Heart right ventricle (tissue), 16 donors: ENCODE measurements at regions not wholly inside any gene's neighbourhood (a gene's known extent, or its start where the extent isn't known, plus 50 kb on each side); places are given as distances from the start of the nearest gene placed in this dataset.

Experiments
- ATAC-seq, 8 donors: fragments of 200-7000 bp; cut with Tn5 transposase; one replicate each; pipeline ENCODE4 v1.9.1; 2020; ENCODE audit warnings: mild to moderate bottlenecking in 8 of 8, moderate library complexity in 8 of 8, moderate number of reproducible peaks in 1 of 8
- DNase-seq, 2 donors: peaks; one replicate each; pipeline ENCODE4 v3.0.0-alpha.2; 2020
- H3K27ac ChIP-seq, 10 donors: fragments of 200-600 bp; sonication (generic) in 2 of 10; one replicate each; pipeline versions ENCODE4 v1.5.0 to v1.8.0; 2020 to 2022; ENCODE audit warnings: mild to moderate bottlenecking in 3 of 10
- H3K27me3 ChIP-seq, 7 donors: fragments of 200-600 bp; one replicate each; pipeline ENCODE4 v1.8.0; 2021 to 2022; ENCODE audit warnings: mild to moderate bottlenecking in 2 of 7
- H3K36me3 ChIP-seq, 9 donors: fragments of 200-600 bp; sonication (generic) in 1 of 9; one replicate each; pipeline versions ENCODE4 v1.5.0 to v1.8.0; 2020 to 2022; ENCODE audit warnings: mild to moderate bottlenecking in 2 of 9
- H3K4me1 ChIP-seq, 9 donors: fragments of 200-600 bp; sonication (generic) in 1 of 9; one replicate each; pipeline versions ENCODE4 v1.5.0 to v1.8.0; 2020 to 2022; ENCODE audit warnings: mild to moderate bottlenecking in 4 of 9
- H3K4me3 ChIP-seq, 10 donors: fragments of 200-600 bp; sonication (generic) in 2 of 10; one replicate each; pipeline versions ENCODE4 v1.5.0 to v1.8.0; 2020 to 2022; ENCODE audit warnings: mild to moderate bottlenecking in 7 of 10, moderate library complexity in 2 of 10
- H3K9me3 ChIP-seq, 11 donors: fragments of 200-600 bp in 10 of 11; sonication (generic) in 2 of 11; one replicate each; pipeline versions ENCODE4 v1.5.0 to v1.8.0; 2013 to 2022; ENCODE audit warnings: mild to moderate bottlenecking in 2 of 11, control low read depth in 1 of 11, moderate library complexity in 1 of 11
- CTCF ChIP-seq, 9 donors: fragments of 200-600 bp; sonication (generic) in 2 of 9; IDR thresholded peaks; one replicate each; pipeline versions ENCODE4 v1.5.0 to v1.8.0; 2021 to 2022; ENCODE audit warnings: antibody characterized with exemption in 9 of 9, mild to moderate bottlenecking in 5 of 9, moderate library complexity in 1 of 9
- WGBS, 2 donors: extraction: QIAGEN DNeasy Blood & Tissue Kit; methylation state at CpG; one replicate each; pipeline ENCODE4 v1.1.7; 2013; ENCODE audit warnings: inconsistent platforms in 1 of 2; 5-methylcytosine and 5-hydroxymethylcytosine counted together
- intact Hi-C, 10 donors: fragments of 100-400 bp; cut with DNase I; formaldehyde crosslinking; loops; one replicate each; pipeline versions ENCODE4 v1.11.1 to v1.14.2; 2022
- donor health status: Arrhythmogenic right ventricular cardiomyopathy.
- donor health status: ischemic (EF 13 %, LVEDD 7.1; RV severe dilation, severe dysfunction).
- donor health status: healthy with polysubstance abuse.
- donor health status: DM: no; HTN: yes; CAD: no.
- donor health status: DM: no; HTN: no; CAD: no.
- donor health status: ischemic (EF 25% LVEDD 6.9; RV normal size, moderate dysfunction).
- donor health status: ischemic (EF 25% LVEDD 5.7; RV mildly dilated, moderate dysfunction).
- donor health status: healthy.
- donor health status: DM: yes; HTN: yes; CAD: no.
- donor health status: Ischemic cardiomyopathy.
- donor health status: ischemic (EF 35%, LVEDD 5.7; RV mildly dilated, moderate dysfunction).
- donor health status: nonischemic (EF 11% LVEDD 7.7; RV severe dilation, severe dysfunction).
- donor health status: DM: yes; HTN: yes; CAD: no.
- donor health status: PGD.
- donor health status: ischemic (EF 29% LVEDD 5.4; RV normal size, mild dysfunction).
- donor health status: nonischemic (EF 23%, LVEDD 6.1; RV moderate dilation, normal function).

- WGBS, 2 donors, result 61 to 72% methylated on average over 3 of the region's 3 CpGs
- TF ChIP-seq CTCF (IDR thresholded peaks at IDR 0.05), result no peak
- H3K36me3 ChIP-seq, result no peaks in the 10 kb centered on the region
- no peak overlapping the region for H3K27ac ChIP-seq
- H3K4me1 ChIP-seq, result peaks cover 0 to 9% (median 0%) of the 10 kb centered on the region in 9 donors
- intact Hi-C loops, result no loop called here
- no peak overlapping the region for H3K4me3 ChIP-seq
- H3K27me3 ChIP-seq, result peaks cover 0 to 4% (median 0%) of the 10 kb centered on the region in 7 donors
- peak in 3 of 8 donors; percentile 27 to 61 (median 32) for ATAC-seq
- no peaks in the 10 kb centered on the region for H3K9me3 ChIP-seq
- no peak for DNase-seq
Measured at GRCh38 chr6:45756606-45757005, 259.1 kb downstream of the CLIC5 start.

- Histone ChIP-seq H3K36me3 (no peaks in the 10 kb centered on the region), H3K27ac (no peak overlapping the region), H3K27me3 (peaks cover 0 to 4% (median 0%) of the 10 kb centered on the region in 7 donors), H3K4me1 (peaks cover 0 to 8% (median 0%) of the 10 kb centered on the region in 9 donors), H3K9me3 (no peaks in the 10 kb centered on the region), H3K4me3 (no peak overlapping the region)
- DNase-seq, result no peak
- intact Hi-C loops, result no loop called here
- no peak for ATAC-seq
- TF ChIP-seq CTCF (IDR thresholded peaks at IDR 0.05), result no peak
- WGBS, 2 donors, result 88 to 89% methylated on average over 9 of the region's 9 CpGs
Measured at GRCh38 chr6:45754432-45754831, 261.2 kb downstream of the CLIC5 start.

GRCh38 chr6:45746046-45746445, 269.6 kb downstream of the CLIC5 start:
- H3K4me3 ChIP-seq, result no peak overlapping the region
- H3K36me3 ChIP-seq, result no peaks in the 10 kb centered on the region
- ATAC-seq, result no peak
- no peak overlapping the region for H3K27ac ChIP-seq
- peaks cover 0 to 22% (median 0%) of the 10 kb centered on the region in 9 donors for H3K4me1 ChIP-seq
- no peak for TF ChIP-seq CTCF (IDR thresholded peaks at IDR 0.05)
- intact Hi-C loops, result no loop called here
- H3K9me3 ChIP-seq, result peaks cover 0 to 16% (median 11%) of the 10 kb centered on the region in 11 donors
- DNase-seq, result no peak
- H3K27me3 ChIP-seq, result no peaks in the 10 kb centered on the region
- 63 to 66% methylated on average over 5 of the region's 5 CpGs for WGBS, 2 donors

- TF ChIP-seq CTCF (IDR thresholded peaks at IDR 0.05), result no peak
- Histone ChIP-seq H3K27ac (no peak overlapping the region), H3K4me3 (no peak overlapping the region), H3K4me1 (peaks cover 0 to 24% (median 0%) of the 10 kb centered on the region in 9 donors), H3K27me3 (no peaks in the 10 kb centered on the region), H3K9me3 (peaks cover 0 to 10% (median 7%) of the 10 kb centered on the region in 11 donors), H3K36me3 (no peaks in the 10 kb centered on the region)
- no peak for ATAC-seq
- intact Hi-C loops, result no loop called here
- 72 to 76% methylated on average over 7 of the region's 7 CpGs for WGBS, 2 donors
- DNase-seq, result no peak
Measured at GRCh38 chr6:45743028-45743615, 272.5 kb downstream of the CLIC5 start.
